Central memory CD8-positive, alpha-beta T cell (primary cell): ENCODE measurements at regions not wholly inside any gene's neighbourhood (a gene's known extent, or its start where the extent isn't known, plus 50 kb on each side); places are given as distances from the start of the nearest gene placed in this dataset.
"Not testable (repeated sequence)": the region's sequence is repeated elsewhere in the genome, so short reads cannot be mapped to it uniquely, and the experiment has no call there.

Experiments used
- ATAC-seq: fragments of 150-1000 bp; cut with Tn5 transposase; replicated peaks from 2 replicates; pipeline ENCODE4 v1.10.0; 2022; ENCODE audit warnings: mild to moderate bottlenecking, moderate FRiP score, moderate number of reproducible peaks; ENCODE audit not compliant: poor library complexity, severe bottlenecking; ENCODE audit errors: extremely low read depth
- DNase-seq, 2 donors: peaks; one replicate each; pipeline ENCODE4 v3.0.0; 2021; ENCODE audit warnings: low spot score in 2 of 2
- H3K27ac Mint-ChIP-seq: one replicate; pipeline ENCODE4 v1.8.0; 2022; ENCODE audit warnings: low read depth, mild to moderate bottlenecking, moderate library complexity, mixed read lengths
- H3K27me3 Mint-ChIP-seq: one replicate; pipeline ENCODE4 v1.8.0; 2022; ENCODE audit warnings: mixed read lengths
- H3K36me3 Mint-ChIP-seq: one replicate; pipeline ENCODE4 v1.8.0; 2022; ENCODE audit warnings: mild to moderate bottlenecking, moderate library complexity, mixed read lengths; ENCODE audit not compliant: insufficient read depth
- H3K4me1 Mint-ChIP-seq: one replicate; pipeline ENCODE4 v1.8.0; 2022; ENCODE audit warnings: mixed read lengths
- H3K4me3 Mint-ChIP-seq: one replicate; pipeline ENCODE4 v1.8.0; 2022; ENCODE audit warnings: mild to moderate bottlenecking, moderate library complexity, mixed read lengths
- H3K9me3 Mint-ChIP-seq: one replicate; pipeline ENCODE4 v1.8.0; 2022; ENCODE audit warnings: mixed read lengths

GRCh38 chr21:28207436-28208173 is 785.1 kb downstream of the LTN1 start:
- Mint-ChIP-seq H3K27me3 (no peaks in the 10 kb centered on the region), H3K4me3 (no peak overlapping the region), H3K9me3 (peaks cover 9% of the 10 kb centered on the region), H3K36me3 (no peaks in the 10 kb centered on the region), H3K4me1 (no peaks in the 10 kb centered on the region), H3K27ac (no peak overlapping the region)
- ATAC-seq (no peak), DNase-seq (no peak)

GRCh38 chr21:28200726-28201125 is 792.0 kb downstream of the LTN1 start:
- Mint-ChIP-seq H3K4me1 (no peaks in the 10 kb centered on the region), H3K36me3 (no peaks in the 10 kb centered on the region), H3K27me3 (no peaks in the 10 kb centered on the region), H3K4me3 (no peak overlapping the region), H3K9me3 (peaks cover 5% of the 10 kb centered on the region), H3K27ac (no peak overlapping the region)
- ATAC-seq (no peak), DNase-seq (no peak)

GRCh38 chr21:28196981-28197380 is 795.7 kb downstream of the LTN1 start:
- Mint-ChIP-seq H3K4me1 (no peaks in the 10 kb centered on the region), H3K9me3 (peaks cover 19% of the 10 kb centered on the region)
- no peak for DNase-seq

GRCh38 chr21:28193189-28193588 is 799.5 kb downstream of the LTN1 start:
- Mint-ChIP-seq H3K27ac (no peak overlapping the region), H3K36me3 (no peaks in the 10 kb centered on the region), H3K4me1 (no peaks in the 10 kb centered on the region), H3K27me3 (no peaks in the 10 kb centered on the region), H3K9me3 (peaks cover 19% of the 10 kb centered on the region), H3K4me3 (no peak overlapping the region)
- no peak for DNase-seq
- ATAC-seq: no peak

More at GRCh38 chr21:28196981-28197380, 795.7 kb downstream of the LTN1 start:
- ATAC-seq: no peak
- Mint-ChIP-seq H3K27me3 (no peaks in the 10 kb centered on the region), H3K27ac (no peak overlapping the region), H3K4me3 (no peak overlapping the region), H3K36me3 (no peaks in the 10 kb centered on the region)

- Mint-ChIP-seq H3K9me3 (no peaks in the 10 kb centered on the region), H3K27ac (no peak overlapping the region), H3K4me3 (no peak overlapping the region), H3K36me3 (no peaks in the 10 kb centered on the region), H3K27me3 (no peaks in the 10 kb centered on the region), H3K4me1 (no peaks in the 10 kb centered on the region)
- ATAC-seq (no peak), DNase-seq (no peak)
Observed at GRCh38 chr21:28186604-28187003, 806.1 kb downstream of the LTN1 start.

GRCh38 chr21:28181730-28182129 is 810.9 kb downstream of the LTN1 start:
- Mint-ChIP-seq H3K4me1 (no peaks in the 10 kb centered on the region), H3K4me3 (no peak overlapping the region), H3K36me3 (no peaks in the 10 kb centered on the region), H3K9me3 (peaks cover 6% of the 10 kb centered on the region), H3K27me3 (no peaks in the 10 kb centered on the region), H3K27ac (no peak overlapping the region)
- no peak for ATAC-seq
- DNase-seq: no peak

GRCh38 chr21:28179136-28179535 is 813.5 kb downstream of the LTN1 start:
- H3K27me3 Mint-ChIP-seq: no peaks in the 10 kb centered on the region
- ATAC-seq (no peak), DNase-seq (no peak)
- no peaks in the 10 kb centered on the region for H3K36me3 Mint-ChIP-seq
- H3K4me3 Mint-ChIP-seq: no peak overlapping the region
- peaks cover 12% of the 10 kb centered on the region for H3K9me3 Mint-ChIP-seq
- H3K4me1 Mint-ChIP-seq: no peaks in the 10 kb centered on the region
- no peak overlapping the region for H3K27ac Mint-ChIP-seq

GRCh38 chr21:28177124-28177523 is 815.6 kb downstream of the LTN1 start:
- no peak for ATAC-seq
- H3K36me3 Mint-ChIP-seq: no peaks in the 10 kb centered on the region
- DNase-seq: no peak
- peaks cover 12% of the 10 kb centered on the region for H3K9me3 Mint-ChIP-seq
- no peaks in the 10 kb centered on the region for H3K4me1 Mint-ChIP-seq
- H3K4me3 Mint-ChIP-seq: no peak overlapping the region
- H3K27me3 Mint-ChIP-seq: no peaks in the 10 kb centered on the region
- H3K27ac Mint-ChIP-seq: no peak overlapping the region

GRCh38 chr21:28174701-28175100 is 818.0 kb downstream of the LTN1 start:
- Mint-ChIP-seq H3K4me1 (no peaks in the 10 kb centered on the region), H3K4me3 (no peak overlapping the region), H3K27ac (no peak overlapping the region), H3K27me3 (no peaks in the 10 kb centered on the region), H3K36me3 (no peaks in the 10 kb centered on the region), H3K9me3 (peaks cover 12% of the 10 kb centered on the region)
- DNase-seq: no peak
- ATAC-seq: no peak

GRCh38 chr21:28174006-28174405 is 818.7 kb downstream of the LTN1 start:
- peaks cover 12% of the 10 kb centered on the region for H3K9me3 Mint-ChIP-seq
- DNase-seq (no peak), ATAC-seq (no peak)
- H3K27me3 Mint-ChIP-seq: no peaks in the 10 kb centered on the region
- no peaks in the 10 kb centered on the region for H3K4me1 Mint-ChIP-seq
- H3K27ac Mint-ChIP-seq: no peak overlapping the region
- no peaks in the 10 kb centered on the region for H3K36me3 Mint-ChIP-seq
- H3K4me3 Mint-ChIP-seq: no peak overlapping the region

- ATAC-seq: no peak
- H3K27ac Mint-ChIP-seq: no peak overlapping the region
- H3K27me3 Mint-ChIP-seq: no peaks in the 10 kb centered on the region
Observed at GRCh38 chr21:28172376-28172775, 820.3 kb downstream of the LTN1 start.

GRCh38 chr21:28167366-28167765 is 825.3 kb downstream of the LTN1 start:
- Mint-ChIP-seq H3K27ac (no peak overlapping the region), H3K9me3 (peaks cover 27% of the 10 kb centered on the region), H3K27me3 (no peaks in the 10 kb centered on the region), H3K4me1 (no peaks in the 10 kb centered on the region), H3K36me3 (no peaks in the 10 kb centered on the region), H3K4me3 (no peak overlapping the region)
- DNase-seq (no peak), ATAC-seq (no peak)

More at GRCh38 chr21:28172376-28172775, 820.3 kb downstream of the LTN1 start:
- H3K4me3 Mint-ChIP-seq: no peak overlapping the region
- H3K4me1 Mint-ChIP-seq: no peaks in the 10 kb centered on the region
- peaks cover 12% of the 10 kb centered on the region for H3K9me3 Mint-ChIP-seq
- DNase-seq: no peak
- no peaks in the 10 kb centered on the region for H3K36me3 Mint-ChIP-seq

- peaks cover 36% of the 10 kb centered on the region for H3K9me3 Mint-ChIP-seq
- not testable (repeated sequence) for H3K4me1 Mint-ChIP-seq, H3K4me3 Mint-ChIP-seq, H3K27ac Mint-ChIP-seq, DNase-seq, ATAC-seq, H3K36me3 Mint-ChIP-seq, H3K27me3 Mint-ChIP-seq
Observed at GRCh38 chr21:28164519-28164918, 828.2 kb downstream of the LTN1 start.
